GM12878 (cell line): ENCODE measurements at regions not wholly inside any gene's neighbourhood (a gene's known extent, or its start where the extent isn't known, plus 50 kb on each side); places are given as distances from the start of the nearest gene placed in this dataset.

Experiments
- BHLHE40 ChIP-seq, 2 experiments: fragments of 450-650 bp in 1 of 2; IDR thresholded peaks; 2 replicates each; pipeline ENCODE4 v1.6.1; 2011 to 2017; ENCODE audit warnings: low read depth in 2 of 2, borderline replicate concordance in 1 of 2, improper control_type of control experiment in 1 of 2, low read length in 1 of 2, mild to moderate bottlenecking in 1 of 2
- CHD4 ChIP-seq: fragments of 200-600 bp; sonication (generic); IDR thresholded peaks from 2 replicates; pipeline ENCODE4 v1.6.1; 2016; ENCODE audit warnings: mild to moderate bottlenecking
- EED ChIP-seq: sonication (generic); IDR thresholded peaks from 2 replicates; pipeline ENCODE4 v1.6.1; 2016; ENCODE audit warnings: antibody characterized with exemption, low read depth
- EZH2 ChIP-seq: IDR thresholded peaks from 2 replicates; pipeline ENCODE4 v1.6.1; 2012; ENCODE audit warnings: low read depth, mild to moderate bottlenecking, control low read depth, inconsistent platforms, low read length, borderline replicate concordance; ENCODE audit not compliant: control insufficient read depth
- IRF4 ChIP-seq: IDR thresholded peaks from 2 replicates; pipeline ENCODE4 v1.6.1; 2011; ENCODE audit warnings: low read depth, low read length

DNA sequence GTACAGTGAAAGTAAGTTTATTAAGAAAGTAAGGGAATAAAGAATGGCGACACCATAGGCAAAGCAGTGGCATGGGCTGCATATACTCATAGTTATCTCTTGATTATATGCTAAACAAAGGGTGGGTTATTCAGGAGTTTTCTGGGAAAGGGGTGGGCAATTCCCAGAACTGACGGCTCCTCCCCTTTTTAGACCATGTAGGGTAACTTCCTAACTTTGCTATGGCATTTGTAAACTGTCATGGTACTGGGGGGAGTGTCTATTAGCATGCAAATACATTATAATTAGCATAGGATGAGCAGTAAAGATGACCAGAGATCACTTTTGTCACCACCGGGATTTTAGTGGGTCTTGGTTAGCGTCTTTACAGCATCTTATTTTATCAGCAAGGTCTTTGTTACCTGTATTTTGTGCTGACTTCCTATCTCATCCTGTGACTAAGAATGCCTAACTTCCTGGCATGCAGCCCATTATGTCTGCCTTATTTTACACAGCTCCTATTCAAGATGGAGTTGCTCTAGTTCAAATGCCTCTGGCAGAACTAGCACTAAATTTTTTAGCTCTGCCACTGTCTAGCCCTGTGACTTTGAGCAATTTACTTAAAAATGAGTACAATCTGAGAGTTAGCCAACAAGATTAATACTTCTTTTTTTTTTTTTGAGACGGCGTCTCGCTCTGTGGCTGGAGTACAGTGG, 110.3 kb upstream of the PALMD start:
- no peak for TF ChIP-seq EED
- no peak for TF ChIP-seq BHLHE40 (IDR thresholded peaks at IDR 0.05; ENCODE audit: borderline replicate concordance in 1 of 2, low read depth in 2 of 2, low read length in 1 of 2)
- TF ChIP-seq CHD4: no peak
- TF ChIP-seq EZH2: no peak
- no peak for TF ChIP-seq IRF4
